Lower leg skin (tissue), 4 donors: ENCODE measurements at regions not wholly inside any gene's neighbourhood (a gene's known extent, or its start where the extent isn't known, plus 50 kb on each side); places are given as distances from the start of the nearest gene placed in this dataset.

ENCODE experiments used
- DNase-seq, 2 donors: peaks; one replicate each; pipeline ENCODE4 v3.0.0-alpha.2; 2019; ENCODE audit warnings: low spot score in 2 of 2
- H3K4me3 ChIP-seq: fragments of 200-600 bp; sonication (generic); 2 replicates; pipeline ENCODE4 v1.5.1; 2017; ENCODE audit warnings: mild to moderate bottlenecking, low read depth; ENCODE audit not compliant: poor library complexity, severe bottlenecking
- CTCF ChIP-seq, 3 donors: fragments of 450-650 bp; IDR thresholded peaks; one replicate each; pipeline ENCODE4 v1.5.1; 2016; ENCODE audit warnings: antibody characterized with exemption in 3 of 3, mild to moderate bottlenecking in 3 of 3, moderate library complexity in 2 of 3
- POLR2A ChIP-seq, 2 donors: fragments of 450-650 bp; IDR thresholded peaks; one replicate each; pipeline ENCODE4 v1.6.1; 2016 to 2017; ENCODE audit warnings: antibody characterized with exemption in 2 of 2, mild to moderate bottlenecking in 1 of 2, moderate library complexity in 1 of 2
- WGBS, 2 donors: methylation state at CpG; one replicate each; pipeline ENCODE4 v1.1.5; 2018; 5-methylcytosine and 5-hydroxymethylcytosine counted together
- intact Hi-C: fragments of 100-400 bp; cut with DNase I; formaldehyde crosslinking; loops from one replicate; pipeline ENCODE4 v1.15.0; 2023; ENCODE audit warnings: low total_unique reads

GRCh38 chr2:144999071-144999875, 479.4 kb upstream of the ZEB2 start:
- H3K4me3 ChIP-seq = no peak overlapping the region
- DNase-seq = peak in 1 of 2 donors; percentile 21
- TF ChIP-seq POLR2A (IDR thresholded peaks at IDR 0.05) = no peak
- TF ChIP-seq CTCF (IDR thresholded peaks at IDR 0.05) = no peak
- intact Hi-C loops = no loop called here
- WGBS, 2 donors = 70 to 74% methylated on average over 7 of the region's 7 CpGs

- no peak overlapping the region for H3K4me3 ChIP-seq
- DNase-seq = no peak
- TF ChIP-seq POLR2A (IDR thresholded peaks at IDR 0.05) (no peak), CTCF (IDR thresholded peaks at IDR 0.05) (no peak)
- intact Hi-C loops = no loop called here
- WGBS, 2 donors = 67% methylated on average over 4 of the region's 4 CpGs
These were observed 478.5 kb upstream of the ZEB2 start for GRCh38 chr2:144998435-144998834.

- no peak for DNase-seq
- intact Hi-C loops = no loop called here
- H3K4me3 ChIP-seq = no peak overlapping the region
- TF ChIP-seq POLR2A (IDR thresholded peaks at IDR 0.05) = no peak
- no peak for TF ChIP-seq CTCF (IDR thresholded peaks at IDR 0.05)
- 40 to 45% methylated on average over 5 of the region's 5 CpGs for WGBS, 2 donors
These were observed 476.4 kb upstream of the ZEB2 start for GRCh38 chr2:144996225-144996795.

DNA sequence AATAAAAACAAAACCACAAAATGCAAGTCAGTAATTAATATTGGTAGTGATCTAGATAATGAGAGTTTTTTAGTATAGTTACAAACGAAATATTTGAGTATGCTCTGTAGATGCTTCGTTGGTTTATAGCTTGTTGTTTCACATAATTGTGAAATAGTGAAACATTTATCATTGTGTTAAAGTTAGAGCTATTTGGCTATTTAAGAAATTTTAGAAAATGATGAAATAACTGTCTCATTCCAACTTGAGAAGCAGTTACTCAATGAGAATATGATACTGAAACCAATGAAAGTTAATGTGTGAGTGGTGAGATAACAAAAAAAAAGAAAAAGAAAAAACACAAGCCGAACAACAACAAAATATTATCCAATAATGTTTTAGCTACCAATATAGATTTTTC, 475.6 kb upstream of the ZEB2 start:
- no peak for DNase-seq
- intact Hi-C loops = no loop called here
- H3K4me3 ChIP-seq = no peak overlapping the region
- 41 to 51% methylated on average over 3 of the region's 3 CpGs for WGBS, 2 donors
- TF ChIP-seq POLR2A (IDR thresholded peaks at IDR 0.05) (no peak), CTCF (IDR thresholded peaks at IDR 0.05) (no peak)

- WGBS, 2 donors = 94 to 95% methylated on average over 1 of the region's 1 CpG
These were observed 470.7 kb upstream of the ZEB2 start for GRCh38 chr2:144990661-144991060.

More at GRCh38 chr2:144990661-144991060, 470.7 kb upstream of the ZEB2 start:
- intact Hi-C loops = no loop called here
- no peak overlapping the region for H3K4me3 ChIP-seq
- DNase-seq = no peak
- TF ChIP-seq POLR2A (IDR thresholded peaks at IDR 0.05) = no peak
- no peak for TF ChIP-seq CTCF (IDR thresholded peaks at IDR 0.05)
